ENCODE measurements at regions not wholly inside any gene's neighbourhood (a gene's known extent, or its start where the extent isn't known, plus 50 kb on each side); places are given as distances from the start of the nearest gene placed in this dataset.

DNA sequence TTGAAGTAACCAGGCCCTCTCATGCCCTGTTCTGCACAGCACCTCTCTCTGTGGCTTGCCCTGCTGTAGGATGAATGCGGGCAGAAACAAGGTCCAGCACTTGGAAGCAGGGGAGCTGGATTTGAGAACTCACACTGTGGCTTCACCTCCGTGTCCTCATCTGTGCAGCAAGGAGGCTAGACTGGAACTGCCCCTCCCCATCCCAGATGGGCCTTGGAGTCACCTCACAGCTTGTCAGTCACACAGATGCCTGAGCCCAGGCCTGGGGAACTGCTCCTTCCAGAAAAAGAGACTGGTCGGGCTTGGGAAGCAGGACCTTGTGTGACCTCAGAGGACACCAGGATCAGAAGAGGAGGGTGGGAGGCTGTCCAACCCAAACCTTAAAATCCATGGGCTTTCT lies 180.8 kb downstream of the CCT6B start:
- no peak for DNase-seq (ENCODE audit: low read depth in 4 of 4, low spot score in 2 of 4)

DNA sequence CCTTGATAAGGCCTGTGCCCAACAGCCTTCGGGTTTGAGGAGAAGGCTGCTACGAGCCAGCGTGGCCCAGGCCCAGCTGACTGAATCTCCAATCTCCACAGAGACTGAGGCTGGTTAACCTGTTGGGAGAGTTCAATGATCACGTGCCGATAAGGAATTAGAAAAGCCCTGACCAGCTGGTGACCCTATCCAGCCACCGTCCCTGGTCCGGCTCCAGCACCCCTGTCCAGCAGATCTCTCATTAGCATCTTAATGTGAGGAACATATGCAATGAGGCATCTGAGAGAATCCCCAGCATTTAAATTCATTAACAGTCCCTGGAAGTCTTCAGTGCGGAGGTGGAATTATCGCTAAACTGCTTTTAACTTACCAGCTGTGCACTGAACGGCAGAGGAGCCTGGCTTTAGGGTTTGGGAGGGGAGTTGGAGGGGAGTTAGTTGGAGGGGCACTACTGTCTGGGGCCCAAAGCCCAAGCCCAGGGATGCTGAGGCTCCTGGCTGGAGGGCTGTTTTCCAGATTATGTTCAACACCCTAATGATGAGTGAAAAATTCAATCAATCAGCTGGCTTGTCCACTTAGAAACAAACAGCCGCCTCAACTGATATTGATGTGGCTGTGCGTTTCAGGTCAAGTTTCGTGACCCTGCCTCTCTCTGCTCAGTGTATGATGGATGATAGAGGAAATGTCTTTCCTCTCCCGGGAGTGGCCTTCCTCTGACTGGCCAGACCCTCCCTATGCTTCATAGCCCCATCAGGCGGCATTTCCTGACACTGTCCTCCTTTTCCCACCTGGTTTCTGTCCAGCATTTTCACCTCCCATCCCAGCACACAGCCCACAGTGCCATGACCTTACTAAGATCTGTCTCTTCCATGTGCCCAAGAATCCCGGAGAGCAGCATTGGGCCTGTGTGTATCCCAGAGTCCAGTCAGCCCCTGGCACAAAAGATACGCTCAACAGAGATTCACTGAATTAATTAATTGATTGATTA lies 184.5 kb downstream of the CCT6B start:
- no peak for DNase-seq (ENCODE audit: low read depth in 4 of 4, low spot score in 2 of 4)

DNA sequence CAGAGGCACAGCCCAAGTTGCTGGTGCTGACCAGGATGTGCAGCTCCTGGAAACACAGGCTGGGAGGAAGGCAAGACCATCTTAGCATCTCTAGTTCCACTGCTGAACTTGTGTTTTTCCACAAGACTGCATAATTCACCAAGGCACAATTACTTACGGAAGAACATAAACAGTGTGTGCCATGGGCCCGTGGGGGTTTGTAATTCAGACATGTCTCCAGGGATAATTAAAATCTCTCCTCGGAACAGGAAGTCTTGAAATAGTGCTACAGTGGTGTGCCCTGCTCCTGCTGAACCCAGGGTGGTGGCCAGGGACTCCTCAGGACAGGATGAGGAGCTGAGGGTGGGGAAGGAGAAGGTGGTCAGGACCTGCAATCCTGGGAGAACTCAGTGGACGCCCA lies 188.2 kb downstream of the CCT6B start:
- no peak for DNase-seq (ENCODE audit: low read depth in 4 of 4, low spot score in 2 of 4)

DNA sequence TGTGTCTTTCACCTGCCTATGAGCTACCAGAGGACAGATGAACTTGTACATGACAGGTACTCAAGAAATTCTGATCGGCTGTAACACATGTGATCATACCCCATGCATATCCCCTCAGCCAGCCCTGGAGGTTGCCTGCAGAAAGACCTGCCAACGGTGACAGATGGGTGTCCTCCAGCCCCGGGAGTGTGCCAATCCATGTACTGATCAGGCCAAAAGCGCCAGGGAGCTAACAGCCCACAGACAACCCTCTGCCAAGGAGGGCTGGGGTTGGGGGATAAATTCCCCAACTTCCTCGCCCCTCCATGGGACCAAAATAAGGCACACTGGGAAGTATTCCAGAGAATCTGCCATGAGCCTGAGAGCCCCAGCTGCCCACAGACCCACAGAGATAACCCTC lies 189.4 kb downstream of the CCT6B start:
- DNase-seq (ENCODE audit: low read depth in 4 of 4, low spot score in 2 of 4): no peak

DNA sequence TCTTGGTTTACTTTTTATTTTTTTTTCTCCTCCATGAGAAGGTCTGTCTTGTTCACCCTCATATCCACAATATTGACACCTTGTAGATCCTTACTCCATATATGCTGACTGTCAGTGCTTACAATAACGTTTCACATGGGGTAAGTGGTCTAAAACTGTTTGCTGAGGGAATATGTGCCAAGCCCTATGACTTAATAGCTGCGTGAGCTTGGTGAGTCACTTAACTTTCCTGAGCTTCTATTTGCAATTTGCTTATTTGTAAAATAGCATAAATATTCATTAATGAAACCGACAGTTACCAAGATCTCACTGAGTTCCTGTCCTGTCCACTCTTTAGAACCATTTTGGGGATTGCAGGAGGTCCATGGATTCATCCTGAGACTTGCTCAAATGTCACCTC lies 190.7 kb downstream of the CCT6B start:
- DNase-seq (ENCODE audit: low read depth in 4 of 4, low spot score in 2 of 4): no peak

DNA sequence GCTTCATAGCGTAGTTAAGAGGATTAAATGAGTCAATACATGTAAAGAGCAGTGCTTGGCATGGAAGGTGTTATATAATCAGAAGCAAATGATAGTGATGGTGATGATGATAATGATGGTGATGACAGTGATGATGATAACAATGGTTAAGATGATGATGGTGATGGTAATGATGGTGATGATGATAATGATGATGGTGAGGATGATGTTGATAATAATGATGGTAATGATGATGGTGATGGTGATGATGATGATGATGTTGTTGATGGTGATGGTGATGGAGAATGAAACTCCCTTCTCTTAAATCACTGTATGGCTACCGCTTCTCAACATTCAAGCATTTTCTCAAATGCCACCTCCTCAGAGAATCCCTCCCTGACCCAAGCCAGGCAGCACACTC lies 190.5 kb downstream of the TMEM132E start:
- DNase-seq (ENCODE audit: low read depth in 4 of 4, low spot score in 2 of 4): no peak

- no peak for DNase-seq (ENCODE audit: low read depth in 4 of 4, low spot score in 2 of 4)
These were observed 189.7 kb downstream of the TMEM132E start for GRCh38 chr17:34769049-34769448.

DNA sequence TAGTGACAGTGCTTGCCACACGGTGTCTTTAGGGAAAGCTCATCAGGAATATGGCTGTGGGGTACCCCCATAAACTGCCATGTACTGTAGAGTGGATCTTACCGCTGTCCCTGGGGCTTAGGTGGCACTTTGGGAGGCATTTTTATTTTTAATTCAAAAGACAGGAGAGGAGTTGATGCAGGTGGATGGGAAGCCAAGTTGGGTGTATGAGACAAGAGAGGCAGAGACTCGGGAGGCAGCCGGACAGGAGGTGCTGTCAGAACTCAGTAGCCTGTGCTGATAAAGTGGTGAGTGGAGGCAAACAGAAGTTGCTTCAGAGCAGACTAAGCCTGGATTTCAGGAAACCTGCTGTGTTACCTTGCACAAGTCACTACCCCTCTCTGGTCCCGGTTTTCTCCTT lies 185.9 kb downstream of the TMEM132E start:
- no peak for DNase-seq (ENCODE audit: low read depth in 4 of 4, low spot score in 2 of 4)

DNA sequence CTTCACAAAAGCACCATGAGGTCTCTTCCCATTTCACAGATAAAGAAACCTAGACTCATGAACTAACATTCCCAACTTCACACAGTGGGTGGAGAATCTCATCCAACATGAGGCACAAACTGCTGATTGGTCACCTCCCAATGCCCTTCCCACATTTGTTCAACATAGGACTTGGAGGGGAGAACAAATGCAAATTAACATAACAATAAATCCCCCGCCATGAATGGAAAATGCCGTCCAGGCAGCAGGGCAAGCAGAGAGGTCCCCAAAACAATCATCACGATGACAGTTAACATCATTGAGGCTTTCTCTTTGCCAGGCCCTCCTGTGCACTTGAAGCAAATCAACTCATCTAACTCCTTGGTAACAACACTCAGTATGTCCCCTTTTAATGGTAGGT lies 185.3 kb downstream of the TMEM132E start:
- DNase-seq (ENCODE audit: low read depth in 4 of 4, low spot score in 2 of 4): no peak

DNA sequence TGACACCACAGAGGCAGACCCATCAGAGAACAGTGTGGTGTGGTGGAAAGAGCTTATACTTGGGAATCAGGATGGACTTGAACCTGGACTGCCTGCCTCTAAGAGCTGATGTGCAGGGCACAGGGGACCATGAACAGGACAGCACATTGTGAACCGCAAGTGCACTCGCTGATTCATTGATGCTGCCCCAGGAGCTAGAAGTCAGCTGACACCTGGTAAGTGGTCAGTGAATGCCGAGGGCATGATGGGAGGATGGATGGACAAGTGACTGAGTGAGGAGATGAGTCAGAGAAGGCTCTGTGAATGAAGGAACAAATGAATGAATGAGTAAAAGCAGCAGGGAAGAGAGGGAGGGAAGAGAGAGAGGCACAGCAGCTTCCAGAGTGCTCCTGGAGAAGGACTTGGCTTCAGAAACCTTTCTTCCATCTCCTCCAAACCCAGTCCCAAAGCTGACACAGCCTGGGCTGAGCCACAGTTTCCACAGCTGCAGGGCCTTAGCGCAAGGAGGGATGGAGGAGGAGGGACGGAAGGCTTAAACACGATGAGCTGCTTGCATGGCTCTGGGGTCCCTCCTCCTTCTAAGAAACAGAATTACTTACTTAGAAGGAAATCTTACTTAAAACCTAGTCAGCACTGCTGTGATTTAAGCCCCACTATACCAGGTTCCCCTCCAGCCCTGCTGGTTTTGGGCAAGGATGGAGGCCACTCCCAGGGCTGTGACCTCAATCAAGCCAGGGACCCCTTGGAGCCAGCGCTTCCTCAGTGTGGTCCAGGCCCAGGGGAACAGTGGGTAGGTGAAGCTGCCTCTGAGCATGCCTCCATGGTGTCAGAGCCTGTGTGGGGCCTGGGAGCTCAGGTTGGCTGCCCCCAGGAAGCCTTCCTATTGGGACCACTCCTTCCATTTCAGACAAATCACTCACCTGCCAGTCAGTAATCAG lies 184.6 kb downstream of the TMEM132E start:
- DNase-seq (ENCODE audit: low read depth in 4 of 4, low spot score in 2 of 4): no peak

GRCh38 chr17:34762078-34762477 lies 182.7 kb downstream of the TMEM132E start:
- DNase-seq (ENCODE audit: low read depth in 4 of 4, low spot score in 2 of 4): no peak

DNA sequence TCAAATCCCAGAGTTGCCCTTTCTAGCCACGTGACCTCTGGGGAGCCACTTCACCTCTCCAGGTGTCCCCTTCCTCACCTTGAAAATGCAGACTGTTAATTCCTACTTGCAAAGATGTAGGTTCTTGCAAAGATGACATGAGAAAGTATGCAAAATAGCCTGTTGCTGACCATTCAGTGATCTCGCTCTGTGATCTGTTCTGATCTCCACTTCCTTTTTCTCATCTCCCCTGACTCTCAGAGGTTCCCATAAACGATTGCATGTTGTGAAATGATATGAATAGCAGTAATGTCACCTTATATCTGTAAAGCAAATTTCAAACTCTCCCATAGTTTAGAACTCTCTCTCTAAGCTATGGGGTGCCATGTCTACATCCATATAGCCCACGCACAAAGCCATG lies 182.3 kb downstream of the TMEM132E start:
- DNase-seq (ENCODE audit: low read depth in 4 of 4, low spot score in 2 of 4): no peak

- peak; percentile 62 to 80 (median 70) for DNase-seq (ENCODE audit: low read depth in 4 of 4, low spot score in 2 of 4)
These were observed 181.6 kb downstream of the TMEM132E start for GRCh38 chr17:34760931-34761495.

- DNase-seq (ENCODE audit: low read depth in 4 of 4, low spot score in 2 of 4): no peak
These were observed 179.3 kb downstream of the TMEM132E start for GRCh38 chr17:34758718-34759117.

DNA sequence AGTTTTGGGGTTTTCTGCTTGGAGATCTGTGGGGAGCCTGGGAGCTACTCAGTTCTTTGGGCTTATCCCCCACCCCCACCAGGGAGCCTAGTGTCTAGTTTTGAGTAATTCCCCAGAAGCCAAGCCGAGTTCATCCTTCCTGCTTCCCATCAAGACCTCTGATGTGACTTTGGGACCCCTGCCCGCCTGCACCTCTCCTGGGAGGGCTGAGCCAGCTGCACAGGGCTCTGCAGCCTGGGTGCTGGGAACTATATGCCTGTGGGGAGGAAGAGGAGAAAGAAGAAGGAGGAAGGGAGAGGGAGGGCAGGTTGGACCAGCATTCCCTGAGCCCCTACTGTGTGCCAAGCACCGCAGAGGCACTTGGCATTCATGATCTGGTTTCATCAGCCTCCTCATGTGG lies 178.9 kb downstream of the TMEM132E start:
- no peak for DNase-seq (ENCODE audit: low read depth in 4 of 4, low spot score in 2 of 4)

DNA sequence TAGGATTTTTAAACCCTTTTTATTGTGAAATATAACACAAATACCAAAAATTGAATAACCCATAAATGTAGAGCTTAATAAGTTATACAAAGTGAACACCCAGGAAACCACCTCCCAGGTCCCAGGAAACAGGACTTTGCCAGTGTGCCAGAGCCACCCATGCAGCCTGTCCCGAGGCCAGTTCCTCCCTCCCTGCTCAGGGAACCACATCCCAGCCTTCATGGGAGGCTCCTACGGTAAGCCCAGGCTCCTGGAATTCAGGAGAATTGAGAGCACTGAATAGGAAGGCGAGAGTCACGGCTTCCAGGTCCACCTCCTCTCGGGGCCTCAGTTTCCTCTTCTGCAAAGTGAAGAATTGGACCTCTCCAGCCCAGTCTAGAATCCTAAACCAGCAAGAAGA lies 178.2 kb downstream of the TMEM132E start:
- no peak for DNase-seq (ENCODE audit: low read depth in 4 of 4, low spot score in 2 of 4)

- DNase-seq (ENCODE audit: low read depth in 4 of 4, low spot score in 2 of 4): no peak
These were observed 177.7 kb downstream of the TMEM132E start for GRCh38 chr17:34757106-34757505.

GRCh38 chr17:34756637-34757021 lies 177.2 kb downstream of the TMEM132E start:
- DNase-seq (ENCODE audit: low read depth in 4 of 4, low spot score in 2 of 4): no peak

DNA sequence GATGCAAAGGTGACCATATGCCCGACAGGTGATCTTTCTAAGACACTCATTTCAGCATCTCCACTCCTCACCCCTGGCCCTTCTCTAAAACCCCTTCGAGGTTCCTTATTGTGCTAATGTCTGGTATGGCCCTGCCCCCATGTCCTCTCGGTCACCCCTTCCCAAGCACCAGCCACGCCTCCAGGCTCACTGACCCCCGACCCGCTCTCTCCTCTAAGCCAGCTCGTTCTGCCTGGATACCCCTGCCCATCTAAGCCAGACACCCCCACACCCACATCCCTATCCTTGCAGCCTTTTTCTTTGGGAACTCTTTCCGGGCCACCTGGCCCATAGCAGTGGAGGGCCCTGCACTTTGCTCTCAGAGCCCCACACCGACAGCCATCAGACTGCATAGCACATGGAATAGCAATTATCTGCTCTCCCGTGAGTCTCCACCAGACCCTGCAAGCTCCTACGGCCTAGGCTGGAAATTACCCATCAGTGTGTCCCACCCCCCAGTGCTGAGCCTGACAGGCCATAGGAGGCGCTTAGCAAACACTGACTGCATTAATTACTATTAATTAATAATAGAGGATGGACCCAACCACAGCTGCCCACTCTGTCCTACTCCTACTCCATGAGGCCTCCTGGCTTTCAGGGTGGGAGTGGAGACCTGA lies 176.7 kb downstream of the TMEM132E start:
- DNase-seq (ENCODE audit: low read depth in 4 of 4, low spot score in 2 of 4): no peak

DNA sequence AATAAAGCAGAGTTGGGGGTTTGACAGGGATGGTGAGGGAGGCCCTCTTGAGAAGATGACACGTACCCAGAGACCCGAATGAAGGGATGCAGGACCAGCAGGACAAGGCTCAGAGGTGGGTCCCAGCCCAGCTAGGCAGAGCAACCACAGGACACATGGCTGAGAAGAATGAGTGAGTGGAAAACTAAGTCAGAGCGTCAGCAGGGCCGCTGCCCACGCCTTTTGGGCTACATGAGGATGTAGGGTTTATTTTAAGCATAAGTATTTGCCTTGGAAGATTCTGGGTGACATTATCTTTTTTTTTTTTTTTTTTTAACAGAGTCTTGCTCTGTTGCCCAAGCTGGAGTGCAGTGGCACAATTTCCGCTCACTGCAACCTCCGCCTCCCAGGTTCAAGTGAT lies 176.0 kb downstream of the TMEM132E start:
- DNase-seq (ENCODE audit: low read depth in 4 of 4, low spot score in 2 of 4): no peak

DNA sequence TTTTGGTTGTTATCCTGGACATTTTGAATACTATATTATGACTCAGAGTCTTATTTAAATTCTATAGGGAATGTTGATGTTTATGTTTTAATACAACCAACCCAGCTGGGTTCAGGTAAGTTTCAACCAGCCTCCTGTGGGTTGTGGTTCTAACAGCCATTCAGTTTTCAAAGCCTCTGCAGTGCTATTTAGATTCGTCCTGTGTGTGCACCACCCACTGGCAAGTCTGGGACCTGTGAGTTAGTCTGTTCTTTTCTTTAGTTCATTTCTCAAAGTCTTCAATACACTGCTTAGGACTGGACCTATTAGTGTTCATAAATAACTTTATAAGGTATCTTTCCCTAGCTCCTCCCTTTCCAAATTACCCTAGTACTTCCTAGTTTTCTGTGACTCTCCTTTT lies 170.6 kb downstream of the TMEM132E start:
- no peak for DNase-seq (ENCODE audit: low read depth in 4 of 4, low spot score in 2 of 4)

Measured in left renal cortex interstitium (tissue), 4 donors.